Thyroid gland (tissue), 4 donors: ENCODE measurements at regions not wholly inside any gene's neighbourhood (a gene's known extent, or its start where the extent isn't known, plus 50 kb on each side); places are given as distances from the start of the nearest gene placed in this dataset.

Source experiments
- DNase-seq, 2 donors: peaks; one replicate each; pipeline ENCODE4 v3.0.0-alpha.2; 2019
- H3K27ac ChIP-seq, 3 donors: fragments of 200-600 bp; sonication (generic); 1 replicate in 2 of 3; 2 replicates in 1 of 3; pipeline ENCODE4 v1.5.1; 2016 to 2019; ENCODE audit warnings: mild to moderate bottlenecking in 1 of 3, moderate library complexity in 1 of 3
- H3K27me3 ChIP-seq: fragments of 200-600 bp; sonication (generic); one replicate; pipeline ENCODE4 v1.5.1; 2019
- H3K36me3 ChIP-seq, 2 donors: fragments of 200-600 bp; sonication (generic); one replicate each; pipeline ENCODE4 v1.5.1; 2016 to 2019
- H3K4me1 ChIP-seq, 2 donors: fragments of 200-600 bp; sonication (generic); one replicate each; pipeline ENCODE4 v1.5.1; 2017 to 2019
- H3K4me3 ChIP-seq, 3 donors: fragments of 200-600 bp; sonication (generic); replicated peaks in 1 of 3; 1 replicate in 2 of 3; 2 replicates in 1 of 3; pipeline ENCODE4 v1.5.1; 2016; ENCODE audit warnings: mild to moderate bottlenecking in 1 of 3
- H3K9me3 ChIP-seq: fragments of 200-600 bp; sonication (generic); one replicate; pipeline ENCODE4 v1.5.1; 2017
- POLR2A ChIP-seq, 2 donors: fragments of 450-650 bp; IDR thresholded peaks; one replicate each; pipeline ENCODE4 v1.6.1; 2017; ENCODE audit warnings: antibody characterized with exemption in 2 of 2, mild to moderate bottlenecking in 2 of 2, moderate library complexity in 1 of 2
- WGBS, 2 donors: methylation state at CpG; one replicate each; pipeline ENCODE4 v1.1.5; 2017; 5-methylcytosine and 5-hydroxymethylcytosine counted together
- intact Hi-C: fragments of 100-400 bp; cut with DNase I; formaldehyde crosslinking; loops from one replicate; pipeline ENCODE4 v1.15.1; 2023
- TF ChIP-seq, protein P1 (sequence below), 6 experiments: fragments of 200-600 bp in 3 of 6; fragments of 450-650 bp in 3 of 6; sonication (generic) in 3 of 6; IDR thresholded peaks; one replicate each; pipeline ENCODE4 v1.5.1; 2016 to 2019; ENCODE audit warnings: antibody characterized with exemption in 6 of 6, mild to moderate bottlenecking in 2 of 6, inconsistent platforms in 1 of 6, moderate library complexity in 1 of 6

- TF ChIP-seq POLR2A (IDR thresholded peaks at IDR 0.05) = no peak
- TF ChIP-seq, protein P1, sequence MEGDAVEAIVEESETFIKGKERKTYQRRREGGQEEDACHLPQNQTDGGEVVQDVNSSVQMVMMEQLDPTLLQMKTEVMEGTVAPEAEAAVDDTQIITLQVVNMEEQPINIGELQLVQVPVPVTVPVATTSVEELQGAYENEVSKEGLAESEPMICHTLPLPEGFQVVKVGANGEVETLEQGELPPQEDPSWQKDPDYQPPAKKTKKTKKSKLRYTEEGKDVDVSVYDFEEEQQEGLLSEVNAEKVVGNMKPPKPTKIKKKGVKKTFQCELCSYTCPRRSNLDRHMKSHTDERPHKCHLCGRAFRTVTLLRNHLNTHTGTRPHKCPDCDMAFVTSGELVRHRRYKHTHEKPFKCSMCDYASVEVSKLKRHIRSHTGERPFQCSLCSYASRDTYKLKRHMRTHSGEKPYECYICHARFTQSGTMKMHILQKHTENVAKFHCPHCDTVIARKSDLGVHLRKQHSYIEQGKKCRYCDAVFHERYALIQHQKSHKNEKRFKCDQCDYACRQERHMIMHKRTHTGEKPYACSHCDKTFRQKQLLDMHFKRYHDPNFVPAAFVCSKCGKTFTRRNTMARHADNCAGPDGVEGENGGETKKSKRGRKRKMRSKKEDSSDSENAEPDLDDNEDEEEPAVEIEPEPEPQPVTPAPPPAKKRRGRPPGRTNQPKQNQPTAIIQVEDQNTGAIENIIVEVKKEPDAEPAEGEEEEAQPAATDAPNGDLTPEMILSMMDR (IDR thresholded peaks at IDR 0.05) = no peak
- intact Hi-C loops = no loop called here
- DNase-seq = no peak
- 88 to 89% methylated on average over 10 of the region's 10 CpGs for WGBS, 2 donors
- Histone ChIP-seq H3K9me3 (no peaks in the 10 kb centered on the region), H3K4me1 (no peaks in the 10 kb centered on the region), H3K27ac (no peak overlapping the region), H3K27me3 (no peaks in the 10 kb centered on the region), H3K36me3 (no peaks in the 10 kb centered on the region), H3K4me3 (no peak overlapping the region)
Measured at GRCh38 chr2:235218486-235218907, 266.7 kb downstream of the SH3BP4 start.

DNA sequence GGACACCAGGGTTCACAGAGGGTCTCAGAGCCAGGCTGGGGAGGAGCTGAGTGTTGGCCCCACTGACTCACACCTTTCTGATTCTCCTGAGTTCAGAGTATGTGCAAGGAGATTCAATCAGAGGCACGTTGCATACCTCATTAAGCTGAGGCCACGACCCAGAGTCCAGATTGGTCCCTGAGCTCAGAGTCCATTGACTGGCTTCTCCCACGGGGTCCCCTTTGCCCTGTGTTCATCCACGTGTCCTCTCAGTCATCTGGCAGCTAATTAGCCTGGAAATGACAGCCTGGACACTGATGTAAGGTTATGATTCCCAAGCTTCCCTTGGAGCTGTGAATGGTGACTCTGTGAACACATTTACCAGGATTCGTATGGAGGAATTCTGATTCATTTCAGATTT lies 267.2 kb downstream of the SH3BP4 start:
- 64 to 78% methylated on average over 4 to 5 of the region's 5 CpGs for WGBS, 2 donors
- no peak for DNase-seq
- no peaks in the 10 kb centered on the region for H3K9me3 ChIP-seq
- H3K4me1 ChIP-seq = no peaks in the 10 kb centered on the region
- no peak overlapping the region for H3K27ac ChIP-seq
- no peak for TF ChIP-seq POLR2A (IDR thresholded peaks at IDR 0.05)
- TF ChIP-seq, protein P1 (IDR thresholded peaks at IDR 0.05) = no peak
- no peaks in the 10 kb centered on the region for H3K36me3 ChIP-seq
- H3K4me3 ChIP-seq = no peak overlapping the region
- intact Hi-C loops = no loop called here
- H3K27me3 ChIP-seq = no peaks in the 10 kb centered on the region

- WGBS, 2 donors = 91% methylated on average over 6 of the region's 6 CpGs
- Histone ChIP-seq H3K27ac (no peak overlapping the region), H3K27me3 (no peaks in the 10 kb centered on the region), H3K4me3 (no peak overlapping the region), H3K36me3 (no peaks in the 10 kb centered on the region), H3K4me1 (no peaks in the 10 kb centered on the region), H3K9me3 (no peaks in the 10 kb centered on the region)
- intact Hi-C loops = no loop called here
- DNase-seq = no peak
- no peak for TF ChIP-seq POLR2A (IDR thresholded peaks at IDR 0.05)
- TF ChIP-seq, protein P1 (IDR thresholded peaks at IDR 0.05) = no peak
Measured at GRCh38 chr2:235220331-235220730, 268.5 kb downstream of the SH3BP4 start.

DNA sequence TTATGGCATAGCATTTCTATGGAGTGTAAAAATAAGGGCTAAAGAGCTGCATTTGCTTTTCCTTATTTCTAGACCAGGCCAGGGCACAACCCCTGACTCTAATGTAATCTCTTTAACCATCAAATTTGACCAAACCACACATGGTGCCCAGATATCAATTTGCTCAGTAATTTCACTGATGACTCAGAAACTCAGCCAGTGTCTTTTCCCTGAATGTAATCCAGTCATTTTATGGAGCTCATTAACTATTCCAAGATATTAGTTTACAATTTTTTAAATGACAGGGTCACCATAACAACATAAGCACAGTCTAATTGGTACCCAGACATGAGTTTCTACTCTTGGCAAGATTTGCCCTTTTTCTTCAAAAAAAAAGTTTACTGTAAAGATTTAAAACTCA lies 270.8 kb upstream of the AGAP1 start:
- intact Hi-C loops = no loop called here
- Histone ChIP-seq H3K36me3 (no peaks in the 10 kb centered on the region), H3K9me3 (no peaks in the 10 kb centered on the region), H3K4me1 (no peaks in the 10 kb centered on the region), H3K27ac (no peak overlapping the region), H3K27me3 (no peaks in the 10 kb centered on the region), H3K4me3 (no peak overlapping the region)
- TF ChIP-seq, protein P1 (IDR thresholded peaks at IDR 0.05) = no peak
- TF ChIP-seq POLR2A (IDR thresholded peaks at IDR 0.05) = no peak
- no peak for DNase-seq

DNA sequence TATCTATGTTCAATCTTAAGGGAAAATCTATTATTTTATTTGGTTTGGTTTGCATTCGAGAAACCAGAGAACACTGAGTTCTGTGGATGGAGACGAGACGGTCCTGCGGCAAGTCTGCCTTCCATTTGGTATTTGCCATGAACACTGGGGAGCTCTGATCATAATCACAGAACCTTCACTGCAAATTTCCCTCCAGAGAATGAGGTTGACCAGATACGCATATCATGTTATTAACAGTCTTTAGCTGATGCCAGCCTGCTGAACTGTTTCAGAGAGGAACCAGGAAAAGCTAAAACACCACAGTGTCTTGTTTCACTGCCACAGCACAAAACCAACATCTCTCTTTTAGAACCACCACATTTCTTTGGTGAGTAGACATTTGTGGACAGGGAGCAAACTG lies 269.4 kb upstream of the AGAP1 start:
- Histone ChIP-seq H3K27ac (no peak overlapping the region), H3K9me3 (no peaks in the 10 kb centered on the region), H3K36me3 (no peaks in the 10 kb centered on the region), H3K4me1 (no peaks in the 10 kb centered on the region), H3K4me3 (no peak overlapping the region), H3K27me3 (no peaks in the 10 kb centered on the region)
- no peak for TF ChIP-seq POLR2A (IDR thresholded peaks at IDR 0.05)
- TF ChIP-seq, protein P1 (IDR thresholded peaks at IDR 0.05) = no peak
- 97 to 98% methylated on average over 5 of the region's 5 CpGs for WGBS, 2 donors
- intact Hi-C loops = no loop called here
- no peak for DNase-seq
